HG03045 (cell line): ENCODE measurements at regions not wholly inside any gene's neighbourhood (a gene's known extent, or its start where the extent isn't known, plus 50 kb on each side); places are given as distances from the start of the nearest gene placed in this dataset.
"Not testable (repeated sequence)": the region's sequence is repeated elsewhere in the genome, so short reads cannot be mapped to it uniquely, and the experiment has no call there.

Experiments used
- ATAC-seq: cut with Tn5 transposase; IDR thresholded peaks from one replicate; pipeline ENCODE4 v1.9.1; 2021; ENCODE audit warnings: mild to moderate bottlenecking, moderate library complexity; ENCODE audit not compliant: unreplicated experiment

GRCh38 chr10:31687663-31688482 is 240.8 kb downstream of the ARHGAP12 start:
- ATAC-seq = no peak

GRCh38 chr10:31686599-31686998 is 242.0 kb downstream of the ARHGAP12 start:
- ATAC-seq = no peak

- ATAC-seq = no peak
Observed at GRCh38 chr10:31683682-31684081, 244.9 kb downstream of the ARHGAP12 start.

GRCh38 chr10:31679936-31680335 is 248.7 kb downstream of the ARHGAP12 start:
- ATAC-seq = no peak

- ATAC-seq = no peak
Observed at GRCh38 chr10:31678575-31679516, 249.8 kb downstream of the ARHGAP12 start.

GRCh38 chr10:31678139-31678536 is 250.5 kb downstream of the ARHGAP12 start:
- no peak for ATAC-seq

- ATAC-seq = no peak
Observed at GRCh38 chr10:31677195-31678138, 251.2 kb downstream of the ARHGAP12 start.

- ATAC-seq = no peak
Observed at GRCh38 chr10:31675726-31676125, 252.9 kb downstream of the ARHGAP12 start.

GRCh38 chr10:31669357-31669756 is 259.3 kb downstream of the ARHGAP12 start:
- ATAC-seq = no peak

GRCh38 chr10:31668326-31668725 is 260.3 kb downstream of the ARHGAP12 start:
- ATAC-seq = no peak

GRCh38 chr10:31665764-31666279 is 262.8 kb downstream of the ARHGAP12 start:
- not testable (repeated sequence) for ATAC-seq

GRCh38 chr10:31664803-31665202 is 263.8 kb downstream of the ARHGAP12 start:
- ATAC-seq = no peak

- not testable (repeated sequence) for ATAC-seq
Observed at GRCh38 chr10:31664071-31664470, 264.6 kb downstream of the ARHGAP12 start.

GRCh38 chr10:31660300-31660699 is 268.3 kb downstream of the ARHGAP12 start:
- ATAC-seq = no peak

- no peak for ATAC-seq
Observed at GRCh38 chr10:31659665-31660064, 269.0 kb downstream of the ARHGAP12 start.

- ATAC-seq = no peak
Observed at GRCh38 chr10:31657434-31657872, 271.2 kb downstream of the ARHGAP12 start.

- no peak for ATAC-seq
Observed at GRCh38 chr10:31656851-31657433, 271.7 kb downstream of the ARHGAP12 start.

- ATAC-seq = no peak
Observed at GRCh38 chr10:31652038-31652437, 276.6 kb downstream of the ARHGAP12 start.

- ATAC-seq = no peak
Observed at GRCh38 chr10:31650010-31650409, 278.6 kb downstream of the ARHGAP12 start.

GRCh38 chr10:31648966-31649365 is 279.7 kb downstream of the ARHGAP12 start:
- ATAC-seq = no peak
